Esophagus squamous epithelium (tissue), 5 donors: ENCODE measurements at regions not wholly inside any gene's neighbourhood (a gene's known extent, or its start where the extent isn't known, plus 50 kb on each side); places are given as distances from the start of the nearest gene placed in this dataset.

Experiments
- DNase-seq: peaks from one replicate; lab custom pipeline; 2025; lab: John Stamatoyannopoulos, UW
- H3K27ac ChIP-seq, 4 donors: fragments of 200-600 bp; sonication (generic); one replicate each; pipeline ENCODE4 v1.5.1; 2016 to 2019; ENCODE audit warnings: mild to moderate bottlenecking in 1 of 4
- H3K27me3 ChIP-seq, 4 donors: fragments of 200-600 bp; sonication (generic); 1 replicate in 3 of 4; 2 replicates in 1 of 4; pipeline versions ENCODE4 v1.5.1 to v1.6.0; 2017 to 2021; ENCODE audit warnings: antibody characterized with exemption in 1 of 4
- H3K36me3 ChIP-seq, 3 donors: fragments of 200-600 bp; sonication (generic); one replicate each; pipeline ENCODE4 v1.5.1; 2016 to 2019
- H3K4me1 ChIP-seq, 3 donors: fragments of 200-600 bp; sonication (generic); one replicate each; pipeline ENCODE4 v1.5.1; 2017 to 2019
- H3K4me3 ChIP-seq, 4 donors: fragments of 200-600 bp; sonication (generic); 1 replicate in 3 of 4; 2 replicates in 1 of 4; pipeline ENCODE4 v1.5.1; 2016 to 2019; ENCODE audit warnings: mild to moderate bottlenecking in 2 of 4, moderate library complexity in 1 of 4
- H3K9me3 ChIP-seq, 3 donors: fragments of 200-600 bp; sonication (generic); one replicate each; pipeline ENCODE4 v1.5.1; 2016 to 2019
- POLR2A ChIP-seq, 4 donors: fragments of 450-650 bp; IDR thresholded peaks; one replicate each; pipeline ENCODE4 v1.6.1; 2017; ENCODE audit warnings: antibody characterized with exemption in 4 of 4, mild to moderate bottlenecking in 4 of 4, moderate library complexity in 3 of 4
- WGBS, 2 donors: methylation state at CpG; one replicate each; pipeline ENCODE4 v1.1.5; 2018; 5-methylcytosine and 5-hydroxymethylcytosine counted together
- intact Hi-C: fragments of 100-400 bp; cut with DNase I; formaldehyde crosslinking; loops from one replicate; pipeline ENCODE4 v1.15.0; 2022
- TF ChIP-seq, protein P1 (sequence below), 6 experiments: fragments of 450-650 bp in 4 of 6; fragments of 200-600 bp in 2 of 6; sonication (generic) in 2 of 6; IDR thresholded peaks; one replicate each; pipeline ENCODE4 v1.5.1; 2016 to 2019; ENCODE audit warnings: antibody characterized with exemption in 6 of 6, mild to moderate bottlenecking in 4 of 6, moderate library complexity in 4 of 6
- donor health status: DM: yes; HTN: yes; CAD: no.

DNA sequence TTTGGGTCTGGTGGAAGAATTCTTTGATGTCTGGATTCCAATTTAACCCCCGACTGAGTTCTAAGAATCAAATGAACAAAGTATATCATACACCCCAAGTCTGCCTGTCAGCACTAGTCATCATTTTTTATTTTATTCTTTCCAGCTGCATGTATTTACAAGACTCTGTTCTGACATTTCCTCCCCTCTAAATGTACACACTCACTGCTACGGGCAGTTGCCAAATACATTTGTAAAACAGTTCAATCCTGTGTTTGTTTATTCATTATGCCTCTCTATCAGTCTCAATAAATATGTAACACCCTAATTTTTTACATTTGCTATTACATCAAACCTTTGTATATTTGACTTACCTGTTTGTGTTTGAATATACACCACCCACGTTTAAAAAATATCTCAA lies 422.3 kb upstream of the PSMD7 start:
- DNase-seq = no peak
- intact Hi-C loops = loop anchor here (10.0 kb wide), 1 partner anchor 160 kb away; no protein-coding TSS in a partner anchor

DNA sequence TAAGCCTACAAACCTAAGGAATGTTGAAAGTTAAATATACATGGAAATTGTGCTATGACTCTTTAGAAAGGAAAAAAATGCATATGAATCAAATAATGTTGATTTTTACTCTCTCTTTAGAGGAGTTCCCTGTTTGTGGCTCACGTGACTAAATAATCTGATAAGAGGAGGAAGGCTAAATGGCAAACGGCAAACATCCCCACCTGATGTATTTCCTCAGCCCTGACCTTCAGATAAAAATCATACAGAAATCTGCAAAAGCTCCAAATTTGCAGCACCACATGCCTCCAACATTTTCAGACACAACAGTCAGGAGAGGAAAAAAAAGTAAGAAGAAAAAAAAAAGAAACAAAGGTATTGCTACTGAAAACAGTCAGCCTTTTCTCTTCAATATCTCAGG lies 423.0 kb upstream of the PSMD7 start:
- TF ChIP-seq POLR2A (IDR thresholded peaks at IDR 0.05) = no peak
- TF ChIP-seq, protein P1, sequence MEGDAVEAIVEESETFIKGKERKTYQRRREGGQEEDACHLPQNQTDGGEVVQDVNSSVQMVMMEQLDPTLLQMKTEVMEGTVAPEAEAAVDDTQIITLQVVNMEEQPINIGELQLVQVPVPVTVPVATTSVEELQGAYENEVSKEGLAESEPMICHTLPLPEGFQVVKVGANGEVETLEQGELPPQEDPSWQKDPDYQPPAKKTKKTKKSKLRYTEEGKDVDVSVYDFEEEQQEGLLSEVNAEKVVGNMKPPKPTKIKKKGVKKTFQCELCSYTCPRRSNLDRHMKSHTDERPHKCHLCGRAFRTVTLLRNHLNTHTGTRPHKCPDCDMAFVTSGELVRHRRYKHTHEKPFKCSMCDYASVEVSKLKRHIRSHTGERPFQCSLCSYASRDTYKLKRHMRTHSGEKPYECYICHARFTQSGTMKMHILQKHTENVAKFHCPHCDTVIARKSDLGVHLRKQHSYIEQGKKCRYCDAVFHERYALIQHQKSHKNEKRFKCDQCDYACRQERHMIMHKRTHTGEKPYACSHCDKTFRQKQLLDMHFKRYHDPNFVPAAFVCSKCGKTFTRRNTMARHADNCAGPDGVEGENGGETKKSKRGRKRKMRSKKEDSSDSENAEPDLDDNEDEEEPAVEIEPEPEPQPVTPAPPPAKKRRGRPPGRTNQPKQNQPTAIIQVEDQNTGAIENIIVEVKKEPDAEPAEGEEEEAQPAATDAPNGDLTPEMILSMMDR (IDR thresholded peaks at IDR 0.05) = no peak

More for the DNA sequence above, 422.3 kb upstream of the PSMD7 start:
- Histone ChIP-seq H3K4me1 (peaks cover 0 to 10% (median 0%) of the 10 kb centered on the region in 3 donors), H3K36me3 (no peaks in the 10 kb centered on the region), H3K27ac (no peak overlapping the region), H3K4me3 (no peak overlapping the region), H3K27me3 (peaks cover 0 to 9% (median 0%) of the 10 kb centered on the region in 4 donors), H3K9me3 (no peaks in the 10 kb centered on the region)
- TF ChIP-seq, protein P1 (IDR thresholded peaks at IDR 0.05) = no peak
- TF ChIP-seq POLR2A (IDR thresholded peaks at IDR 0.05) = no peak
- 13 to 26% methylated on average over 3 of the region's 3 CpGs for WGBS, 2 donors

DNA sequence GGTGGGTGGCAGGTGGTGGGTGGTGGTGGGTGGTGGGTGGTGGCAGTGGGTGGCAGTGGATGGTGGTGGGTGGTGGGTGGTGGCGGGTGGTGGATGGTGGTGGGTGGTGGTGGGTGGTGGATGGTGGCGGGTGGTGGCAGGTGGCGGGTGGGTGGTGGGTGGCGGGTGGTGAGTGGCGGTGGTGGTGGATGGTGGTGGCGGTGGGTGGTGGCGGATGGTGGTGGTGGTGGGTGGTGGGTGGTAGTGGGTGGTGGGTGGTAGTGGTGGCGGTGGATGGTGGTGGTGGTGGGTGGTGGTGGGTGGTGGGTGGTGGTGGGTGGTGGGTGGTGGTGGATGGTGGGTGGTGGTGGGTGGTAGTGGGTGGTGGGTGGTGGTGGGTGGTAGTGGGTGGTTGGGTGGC lies 423.8 kb upstream of the PSMD7 start:
- intact Hi-C loops = loop anchor here (10.0 kb wide), 1 partner anchor 158 kb away; no protein-coding TSS in a partner anchor
- WGBS, 2 donors = no CpG with 5 or more reads among the region's 8 CpGs
- no peak overlapping the region for H3K4me3 ChIP-seq

More for the DNA sequence above, 423.0 kb upstream of the PSMD7 start:
- H3K9me3 ChIP-seq = no peaks in the 10 kb centered on the region
- H3K4me1 ChIP-seq = peaks cover 0 to 10% (median 0%) of the 10 kb centered on the region in 3 donors
- DNase-seq = no peak
- intact Hi-C loops = loop anchor here (10.0 kb wide), 1 partner anchor 159 kb away; no protein-coding TSS in a partner anchor
- no peak overlapping the region for H3K4me3 ChIP-seq
- peaks cover 0 to 7% (median 0%) of the 10 kb centered on the region in 4 donors for H3K27me3 ChIP-seq
- 28 to 35% methylated on average over 2 of the region's 2 CpGs for WGBS, 2 donors
- H3K36me3 ChIP-seq = no peaks in the 10 kb centered on the region
- H3K27ac ChIP-seq = no peak overlapping the region

DNA sequence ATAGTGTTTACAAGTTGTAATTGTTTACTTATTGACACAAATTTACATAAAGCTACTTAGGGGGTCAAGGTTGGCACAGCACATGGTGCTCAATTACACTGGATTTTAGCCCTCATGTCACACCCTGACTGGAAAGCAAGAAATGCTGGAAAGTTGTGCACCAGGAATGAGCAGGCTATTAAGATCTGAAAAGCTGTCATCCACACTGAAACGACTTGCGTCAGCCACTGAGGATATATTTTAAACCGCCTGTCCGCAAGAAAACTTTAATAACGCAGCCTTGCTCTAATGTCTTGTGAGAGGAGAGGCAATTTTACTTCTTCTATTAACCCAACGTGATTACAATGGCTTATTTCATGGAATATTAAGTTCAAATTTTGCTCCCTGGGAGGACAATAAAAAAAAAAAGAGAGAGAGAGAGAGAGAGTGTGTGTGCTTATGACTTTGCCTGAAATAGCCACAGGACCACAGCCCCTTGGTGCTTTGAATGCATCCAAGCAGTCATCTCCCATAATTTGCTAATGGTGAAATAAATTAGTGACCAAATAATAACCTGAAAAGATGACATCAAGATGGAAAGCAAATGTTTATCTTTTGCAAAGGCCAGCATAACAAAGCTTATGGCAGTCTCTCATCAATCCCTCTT lies 425.4 kb upstream of the PSMD7 start:
- H3K27ac ChIP-seq = no peak overlapping the region
- 83 to 89% methylated on average over 6 of the region's 6 CpGs for WGBS, 2 donors

More for the DNA sequence above, 423.8 kb upstream of the PSMD7 start:
- no peak for DNase-seq
- peaks cover 0 to 7% (median 0%) of the 10 kb centered on the region in 4 donors for H3K27me3 ChIP-seq
- no peaks in the 10 kb centered on the region for H3K9me3 ChIP-seq
- no peaks in the 10 kb centered on the region for H3K36me3 ChIP-seq
- H3K4me1 ChIP-seq = peaks cover 0 to 10% (median 0%) of the 10 kb centered on the region in 3 donors
- TF ChIP-seq POLR2A (IDR thresholded peaks at IDR 0.05) = no peak
- TF ChIP-seq, protein P1 (IDR thresholded peaks at IDR 0.05) = no peak
- no peak overlapping the region for H3K27ac ChIP-seq

More for the DNA sequence above, 425.4 kb upstream of the PSMD7 start:
- Histone ChIP-seq H3K27me3 (peaks cover 0 to 7% (median 0%) of the 10 kb centered on the region in 4 donors), H3K4me3 (no peak overlapping the region), H3K36me3 (no peaks in the 10 kb centered on the region), H3K4me1 (peaks cover 0 to 10% (median 0%) of the 10 kb centered on the region in 3 donors), H3K9me3 (no peaks in the 10 kb centered on the region)
- DNase-seq = no peak
- intact Hi-C loops = loop anchor here (10.0 kb wide), 1 partner anchor 156 kb away; no protein-coding TSS in a partner anchor
- TF ChIP-seq, protein P1 (IDR thresholded peaks at IDR 0.05) = no peak
- TF ChIP-seq POLR2A (IDR thresholded peaks at IDR 0.05) = no peak
